ENCODE measurements at regions not wholly inside any gene's neighbourhood (a gene's known extent, or its start where the extent isn't known, plus 50 kb on each side); places are given as distances from the start of the nearest gene placed in this dataset.

GRCh38 chr3:70855149-70855548, 542.7 kb upstream of the MDFIC2 start:
- TF ChIP-seq, protein P1, sequence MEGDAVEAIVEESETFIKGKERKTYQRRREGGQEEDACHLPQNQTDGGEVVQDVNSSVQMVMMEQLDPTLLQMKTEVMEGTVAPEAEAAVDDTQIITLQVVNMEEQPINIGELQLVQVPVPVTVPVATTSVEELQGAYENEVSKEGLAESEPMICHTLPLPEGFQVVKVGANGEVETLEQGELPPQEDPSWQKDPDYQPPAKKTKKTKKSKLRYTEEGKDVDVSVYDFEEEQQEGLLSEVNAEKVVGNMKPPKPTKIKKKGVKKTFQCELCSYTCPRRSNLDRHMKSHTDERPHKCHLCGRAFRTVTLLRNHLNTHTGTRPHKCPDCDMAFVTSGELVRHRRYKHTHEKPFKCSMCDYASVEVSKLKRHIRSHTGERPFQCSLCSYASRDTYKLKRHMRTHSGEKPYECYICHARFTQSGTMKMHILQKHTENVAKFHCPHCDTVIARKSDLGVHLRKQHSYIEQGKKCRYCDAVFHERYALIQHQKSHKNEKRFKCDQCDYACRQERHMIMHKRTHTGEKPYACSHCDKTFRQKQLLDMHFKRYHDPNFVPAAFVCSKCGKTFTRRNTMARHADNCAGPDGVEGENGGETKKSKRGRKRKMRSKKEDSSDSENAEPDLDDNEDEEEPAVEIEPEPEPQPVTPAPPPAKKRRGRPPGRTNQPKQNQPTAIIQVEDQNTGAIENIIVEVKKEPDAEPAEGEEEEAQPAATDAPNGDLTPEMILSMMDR (IDR thresholded peaks at IDR 0.05) = no peak
- TF ChIP-seq REST (IDR thresholded peaks at IDR 0.05) (no peak), CHD2 (IDR thresholded peaks at IDR 0.05; ENCODE audit: low read length, partially characterized antibody) (no peak), BCL3 (IDR thresholded peaks at IDR 0.05) (no peak), CHD4 (IDR thresholded peaks at IDR 0.05; ENCODE audit: borderline replicate concordance) (no peak), POLR2A (IDR thresholded peaks at IDR 0.05; ENCODE audit: low read length) (no peak), RAD21 (conservative IDR thresholded peaks at IDR 0.05 in 1 of 2, IDR thresholded peaks at IDR 0.05 in 1 of 2) (no peak), CEBPB (IDR thresholded peaks at IDR 0.05) (no peak), ATOH8 (CRISPR knock-in tag; IDR thresholded peaks at IDR 0.05; ENCODE audit: low read depth) (no peak), GATA3 (IDR thresholded peaks at IDR 0.05; ENCODE audit: borderline replicate concordance) (no peak), NR3C1 (IDR thresholded peaks at IDR 0.05) (no peak), EP300 (IDR thresholded peaks at IDR 0.05) (no peak), KDM1A (IDR thresholded peaks at IDR 0.05; ENCODE audit: low read depth) (no peak)
- TF ChIP-seq, protein P2, sequence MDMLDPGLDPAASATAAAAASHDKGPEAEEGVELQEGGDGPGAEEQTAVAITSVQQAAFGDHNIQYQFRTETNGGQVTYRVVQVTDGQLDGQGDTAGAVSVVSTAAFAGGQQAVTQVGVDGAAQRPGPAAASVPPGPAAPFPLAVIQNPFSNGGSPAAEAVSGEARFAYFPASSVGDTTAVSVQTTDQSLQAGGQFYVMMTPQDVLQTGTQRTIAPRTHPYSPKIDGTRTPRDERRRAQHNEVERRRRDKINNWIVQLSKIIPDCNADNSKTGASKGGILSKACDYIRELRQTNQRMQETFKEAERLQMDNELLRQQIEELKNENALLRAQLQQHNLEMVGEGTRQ (IDR thresholded peaks at IDR 0.05) = no peak

Data from A549 (cell line).